Endometrium (tissue), 2 donors: ENCODE measurements at regions not wholly inside any gene's neighbourhood (a gene's known extent, or its start where the extent isn't known, plus 50 kb on each side); places are given as distances from the start of the nearest gene placed in this dataset.
A peak's percentile ranks its signal among the peaks of the same experiment; 100 is the strongest.
"Not testable (repeated sequence)": the region's sequence is repeated elsewhere in the genome, so short reads cannot be mapped to it uniquely, and the experiment has no call there.

Experiments
- FAIRE-seq: peaks from 2 replicates; lab custom pipeline; 2012; peaks lifted over from hg19 to GRCh38; lab: Jason Lieb, UNC
- donor health status: control.
- donor health status: control.

GRCh38 chr17:43315858-43316521 lies 82.2 kb upstream of the RNU2-1 start:
- FAIRE-seq, result peak; percentile 89

DNA sequence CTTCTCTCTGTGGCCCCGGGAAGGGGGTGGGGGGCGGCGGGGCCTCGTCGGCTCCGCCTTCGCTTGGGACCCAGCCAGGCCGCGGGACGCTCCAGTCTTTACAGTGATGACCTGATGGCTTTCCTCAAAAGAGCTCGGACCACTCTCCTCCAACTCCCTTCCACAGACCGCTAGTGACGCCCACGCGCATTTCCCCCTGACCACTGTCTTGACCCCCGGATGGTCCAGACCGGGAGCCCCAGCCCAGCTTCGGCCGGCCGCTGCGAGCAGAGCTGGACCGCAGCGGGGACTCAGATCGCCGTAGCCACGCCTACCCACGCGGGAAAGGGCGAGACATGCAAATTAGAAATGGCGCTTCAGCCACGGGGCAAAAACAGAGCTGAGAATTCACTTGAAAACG lies 81.6 kb upstream of the RNU2-1 start:
- FAIRE-seq, result no peak

DNA sequence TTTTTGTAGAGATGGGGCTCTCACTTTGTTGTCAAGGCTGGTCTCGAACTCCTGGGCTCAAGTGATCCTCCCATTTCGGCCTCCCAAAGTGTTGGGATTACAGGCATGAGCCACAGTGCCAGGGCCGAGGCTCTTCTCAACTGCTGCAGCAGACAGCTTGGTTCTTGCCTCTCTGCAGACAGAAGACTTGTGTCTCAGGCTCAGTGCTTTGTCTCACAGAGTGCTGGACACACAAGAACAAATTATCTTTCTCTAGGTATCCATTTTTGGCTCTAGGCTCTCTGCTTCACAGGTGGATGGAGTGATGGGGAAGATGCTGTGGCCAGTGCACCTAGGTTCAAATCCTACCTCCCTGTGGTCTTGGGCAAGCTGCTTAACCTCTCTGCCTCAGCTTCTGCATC lies 80.8 kb upstream of the RNU2-1 start:
- no peak for FAIRE-seq

DNA sequence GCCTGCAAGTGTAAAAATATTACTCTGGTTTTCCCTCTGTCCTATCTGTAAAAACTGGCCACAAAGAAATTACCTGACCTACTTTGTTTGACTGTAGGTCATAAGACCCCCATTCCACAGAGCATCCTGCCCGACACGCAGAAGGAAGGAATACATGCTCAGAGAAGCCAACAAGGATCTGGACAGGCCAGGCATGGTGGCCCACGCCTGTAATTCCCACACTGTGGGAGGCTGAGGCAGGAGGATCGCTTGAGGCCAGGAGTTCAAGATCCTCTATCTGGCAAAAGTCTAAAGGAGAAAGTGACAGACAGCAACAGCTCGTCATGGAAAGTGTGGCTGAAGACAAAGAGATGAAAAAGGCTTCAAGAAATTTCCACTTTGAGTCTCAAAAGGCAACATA lies 78.2 kb upstream of the RNU2-1 start:
- no peak for FAIRE-seq

- no peak for FAIRE-seq
Measured at GRCh38 chr17:43309505-43310332, 75.9 kb upstream of the RNU2-1 start.

GRCh38 chr17:43308999-43309398 lies 75.2 kb upstream of the RNU2-1 start:
- no peak for FAIRE-seq

DNA sequence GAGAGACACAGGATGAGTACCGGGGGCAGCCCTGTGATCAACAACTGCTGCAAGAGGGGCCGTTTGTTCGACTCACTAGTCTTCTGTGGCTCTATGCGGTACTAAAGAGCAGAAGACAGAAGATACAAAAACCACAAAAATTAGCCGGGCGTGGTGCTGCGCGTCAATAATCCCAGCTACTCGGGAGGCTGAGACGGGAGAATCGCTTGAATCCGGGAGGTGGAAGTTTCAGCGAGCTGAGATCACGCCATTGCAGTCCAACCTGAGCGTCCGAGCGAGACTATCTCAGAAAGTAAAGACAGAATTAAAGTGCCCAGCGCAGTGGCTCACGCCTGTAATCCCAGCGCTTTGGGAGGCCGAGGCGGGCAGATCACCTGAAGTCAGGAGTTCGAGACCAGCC lies 71.0 kb upstream of the RNU2-1 start:
- FAIRE-seq, result not testable (repeated sequence)

DNA sequence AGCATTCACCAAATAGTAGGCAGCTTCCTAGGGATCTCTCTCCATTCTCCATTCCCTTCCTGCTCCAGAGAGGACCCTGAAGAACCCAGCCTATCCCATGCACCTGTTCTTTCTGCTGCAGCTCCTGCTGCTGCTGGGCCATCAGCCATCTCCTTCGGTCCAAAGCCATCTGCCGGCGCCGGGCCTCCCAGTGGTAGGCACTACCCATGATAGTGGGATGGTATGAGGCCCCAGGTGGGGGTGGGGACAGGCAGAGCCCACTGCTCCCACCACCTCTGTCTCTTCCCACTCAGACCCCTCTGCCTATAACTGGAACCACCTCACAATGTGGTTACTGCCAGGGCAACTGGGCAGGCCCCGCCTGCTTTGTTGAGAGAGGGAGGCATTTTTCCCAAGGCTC lies 69.3 kb upstream of the RNU2-1 start:
- FAIRE-seq, result not testable (repeated sequence)

- not testable (repeated sequence) for FAIRE-seq
Measured at GRCh38 chr17:43299300-43300076, 65.7 kb upstream of the RNU2-1 start.

DNA sequence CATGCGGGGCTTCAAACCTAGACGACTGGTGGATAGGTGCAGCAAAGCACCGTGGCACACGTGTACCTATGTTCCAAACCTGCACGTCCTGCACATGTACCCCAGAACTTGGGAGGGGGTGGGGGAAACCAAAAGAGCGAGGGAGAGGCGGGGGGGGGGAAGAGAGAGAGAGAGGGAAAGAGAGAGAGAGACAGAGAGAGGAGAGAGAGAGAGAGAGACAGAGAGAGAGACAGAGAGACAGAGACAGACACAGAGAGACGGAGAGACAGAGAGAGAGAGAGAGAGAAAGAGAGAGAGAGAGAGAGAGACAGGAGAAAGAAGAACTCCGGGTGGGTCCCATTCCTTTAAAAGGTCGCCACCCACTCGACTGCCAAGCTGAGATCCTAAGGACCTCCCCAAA lies 55.9 kb upstream of the RNU2-1 start:
- FAIRE-seq, result not testable (repeated sequence)

- not testable (repeated sequence) for FAIRE-seq
Measured at GRCh38 chr17:43283606-43284005, 49.8 kb upstream of the RNU2-1 start.
